ENCODE measurements at regions not wholly inside any gene's neighbourhood (a gene's known extent, or its start where the extent isn't known, plus 50 kb on each side); places are given as distances from the start of the nearest gene placed in this dataset.

- no peak for DNase-seq (ENCODE audit: low read depth, low spot score)
- H3K79me2 ChIP-seq (ENCODE audit: control insufficient read depth, insufficient read depth, low read length): no peaks in the 10 kb centered on the region
- FAIRE-seq: no peak
- no peaks in the 10 kb centered on the region for H3K9me1 ChIP-seq (replicated peaks; ENCODE audit: control insufficient read depth, extremely low read depth, insufficient read depth, low read length)
- intact Hi-C loops (cut with micrococcal nuclease) (no loop called here), dilution Hi-C loops (cut with MboI; ENCODE audit: extremely low pct_ligation_motif_present, low sequenced_read_pairs) (no loop called here)
- ChIA-PET CTCF (no interaction called here), POLR2A (no interaction called here)
- H3K4me2 ChIP-seq (ENCODE audit: insufficient read depth, low read length): no peak overlapping the region
- no peaks in the 10 kb centered on the region for H3K4me1 ChIP-seq (ENCODE audit: control insufficient read depth, extremely low read depth, insufficient read depth, low read length)
- no peaks in the 10 kb centered on the region for H3K27me3 ChIP-seq (ENCODE audit: control insufficient read depth in 2 of 2, insufficient read depth in 2 of 2, low read length in 2 of 2)
- H2AFZ ChIP-seq (ENCODE audit: low read depth, low read length): no peak overlapping the region
- BruUV-seq (replicated peaks): no TSS peak
- no peaks in the 10 kb centered on the region for H3K36me3 ChIP-seq (ENCODE audit: control insufficient read depth in 2 of 2, extremely low read depth in 1 of 2, insufficient read depth in 2 of 2, low read length in 2 of 2)
- H3K9ac ChIP-seq (replicated peaks; ENCODE audit: extremely low read depth, insufficient read depth, low read length): no peak overlapping the region
- H3K27ac ChIP-seq (ENCODE audit: insufficient read depth, low read depth, low read length): no peak overlapping the region
- H3K4me3 ChIP-seq (replicated peaks in 1 of 3; ENCODE audit: insufficient read depth in 1 of 3, low read depth in 1 of 3, low read length in 3 of 3): no peak overlapping the region
- H3K9me3 ChIP-seq (replicated peaks; ENCODE audit: control insufficient read depth, insufficient read depth, low read length): no peaks in the 10 kb centered on the region
- no peaks in the 10 kb centered on the region for H4K20me1 ChIP-seq (replicated peaks; ENCODE audit: control insufficient read depth, extremely low read depth, insufficient read depth, low read length)
- TF ChIP-seq POLR2AphosphoS5 (IDR thresholded peaks at IDR 0.05; ENCODE audit: insufficient read depth, low read depth, low read length) (no peak), JUN (IDR thresholded peaks at IDR 0.05; ENCODE audit: borderline replicate concordance, insufficient read depth, insufficient read length, low read depth) (no peak), MYC (IDR thresholded peaks at IDR 0.05; ENCODE audit: low read depth, low read length) (no peak), POLR2A (IDR thresholded peaks at IDR 0.05; ENCODE audit: low read depth, low read length) (no peak), EZH2 (IDR thresholded peaks at IDR 0.05; ENCODE audit: borderline replicate concordance, low read depth, low read length, severe bottlenecking) (no peak), FOS (IDR thresholded peaks at IDR 0.05; ENCODE audit: borderline replicate concordance, insufficient read depth, low read length) (no peak)
- TF ChIP-seq, protein P1, sequence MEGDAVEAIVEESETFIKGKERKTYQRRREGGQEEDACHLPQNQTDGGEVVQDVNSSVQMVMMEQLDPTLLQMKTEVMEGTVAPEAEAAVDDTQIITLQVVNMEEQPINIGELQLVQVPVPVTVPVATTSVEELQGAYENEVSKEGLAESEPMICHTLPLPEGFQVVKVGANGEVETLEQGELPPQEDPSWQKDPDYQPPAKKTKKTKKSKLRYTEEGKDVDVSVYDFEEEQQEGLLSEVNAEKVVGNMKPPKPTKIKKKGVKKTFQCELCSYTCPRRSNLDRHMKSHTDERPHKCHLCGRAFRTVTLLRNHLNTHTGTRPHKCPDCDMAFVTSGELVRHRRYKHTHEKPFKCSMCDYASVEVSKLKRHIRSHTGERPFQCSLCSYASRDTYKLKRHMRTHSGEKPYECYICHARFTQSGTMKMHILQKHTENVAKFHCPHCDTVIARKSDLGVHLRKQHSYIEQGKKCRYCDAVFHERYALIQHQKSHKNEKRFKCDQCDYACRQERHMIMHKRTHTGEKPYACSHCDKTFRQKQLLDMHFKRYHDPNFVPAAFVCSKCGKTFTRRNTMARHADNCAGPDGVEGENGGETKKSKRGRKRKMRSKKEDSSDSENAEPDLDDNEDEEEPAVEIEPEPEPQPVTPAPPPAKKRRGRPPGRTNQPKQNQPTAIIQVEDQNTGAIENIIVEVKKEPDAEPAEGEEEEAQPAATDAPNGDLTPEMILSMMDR (IDR thresholded peaks at IDR 0.05; ENCODE audit: extremely low read depth in 1 of 2, insufficient read depth in 1 of 2, low read depth in 1 of 2, low read length in 2 of 2): no peak
Measured at GRCh38 chr1:195761104-195761503, 847.1 kb downstream of the KCNT2 start.

DNA sequence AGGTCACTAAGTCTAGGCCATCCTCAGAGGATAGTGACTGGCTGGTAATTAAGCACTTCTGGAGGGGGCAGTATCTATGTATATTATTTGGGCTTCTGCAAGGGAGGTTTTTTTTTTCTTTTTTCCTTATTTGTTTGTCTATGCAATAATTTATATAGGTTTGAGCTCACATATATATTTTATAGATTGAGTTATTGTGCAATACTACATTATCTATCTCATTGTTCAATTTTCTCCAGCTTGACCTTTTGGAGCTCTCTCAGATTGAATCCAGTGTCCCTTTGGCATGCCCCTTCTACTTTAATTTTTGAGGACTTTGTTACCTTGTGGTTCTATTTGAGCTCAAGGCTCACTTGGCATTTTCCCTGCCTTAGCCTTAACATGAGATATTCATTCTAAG is 852.1 kb downstream of the KCNT2 start:
- H3K4me3 ChIP-seq (replicated peaks in 1 of 3; ENCODE audit: insufficient read depth in 1 of 3, low read depth in 1 of 3, low read length in 3 of 3): no peak overlapping the region
- H3K4me1 ChIP-seq (ENCODE audit: control insufficient read depth, extremely low read depth, insufficient read depth, low read length): no peaks in the 10 kb centered on the region
- H3K36me3 ChIP-seq (ENCODE audit: control insufficient read depth in 2 of 2, extremely low read depth in 1 of 2, insufficient read depth in 2 of 2, low read length in 2 of 2): no peaks in the 10 kb centered on the region
- ChIA-PET POLR2A (no interaction called here), CTCF (no interaction called here)
- H3K27ac ChIP-seq (ENCODE audit: insufficient read depth, low read depth, low read length): no peak overlapping the region
- intact Hi-C loops (cut with micrococcal nuclease): no loop called here
- H2AFZ ChIP-seq (ENCODE audit: low read depth, low read length): no peak overlapping the region
- no peak overlapping the region for H3K4me2 ChIP-seq (ENCODE audit: insufficient read depth, low read length)
- FAIRE-seq (no peak), DNase-seq (ENCODE audit: low read depth, low spot score) (no peak)
- H3K9ac ChIP-seq (replicated peaks; ENCODE audit: extremely low read depth, insufficient read depth, low read length): no peak overlapping the region
- H3K27me3 ChIP-seq (ENCODE audit: control insufficient read depth in 2 of 2, insufficient read depth in 2 of 2, low read length in 2 of 2): no peaks in the 10 kb centered on the region
- H3K9me3 ChIP-seq (replicated peaks; ENCODE audit: control insufficient read depth, insufficient read depth, low read length): no peaks in the 10 kb centered on the region
- dilution Hi-C loops (cut with MboI; ENCODE audit: extremely low pct_ligation_motif_present, low sequenced_read_pairs): no loop called here
- H4K20me1 ChIP-seq (replicated peaks; ENCODE audit: control insufficient read depth, extremely low read depth, insufficient read depth, low read length): no peaks in the 10 kb centered on the region
- H3K79me2 ChIP-seq (ENCODE audit: control insufficient read depth, insufficient read depth, low read length): no peaks in the 10 kb centered on the region
- no TSS peak for BruUV-seq (replicated peaks)
- H3K9me1 ChIP-seq (replicated peaks; ENCODE audit: control insufficient read depth, extremely low read depth, insufficient read depth, low read length): no peaks in the 10 kb centered on the region
- no peak for TF ChIP-seq EZH2 (IDR thresholded peaks at IDR 0.05; ENCODE audit: borderline replicate concordance, low read depth, low read length, severe bottlenecking)
- TF ChIP-seq POLR2A (IDR thresholded peaks at IDR 0.05; ENCODE audit: low read depth, low read length): no peak
- TF ChIP-seq, protein P2, sequence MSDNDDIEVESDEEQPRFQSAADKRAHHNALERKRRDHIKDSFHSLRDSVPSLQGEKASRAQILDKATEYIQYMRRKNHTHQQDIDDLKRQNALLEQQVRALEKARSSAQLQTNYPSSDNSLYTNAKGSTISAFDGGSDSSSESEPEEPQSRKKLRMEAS (IDR thresholded peaks at IDR 0.05; ENCODE audit: insufficient read depth, insufficient read length): no peak
- TF ChIP-seq JUN (IDR thresholded peaks at IDR 0.05; ENCODE audit: borderline replicate concordance, insufficient read depth, insufficient read length, low read depth): no peak
- TF ChIP-seq FOS (IDR thresholded peaks at IDR 0.05; ENCODE audit: borderline replicate concordance, insufficient read depth, low read length): no peak
- TF ChIP-seq, protein P1 (IDR thresholded peaks at IDR 0.05; ENCODE audit: extremely low read depth in 1 of 2, insufficient read depth in 1 of 2, low read depth in 1 of 2, low read length in 2 of 2): no peak
- TF ChIP-seq POLR2AphosphoS5 (IDR thresholded peaks at IDR 0.05; ENCODE audit: insufficient read depth, low read depth, low read length): no peak
